ENCODE measurements at regions not wholly inside any gene's neighbourhood (a gene's known extent, or its start where the extent isn't known, plus 50 kb on each side); places are given as distances from the start of the nearest gene placed in this dataset.

GRCh38 chr5:121725450-121725849 is 126.2 kb upstream of the FTMT start:
- no peak for DNase-seq (ENCODE audit: low spot score in 2 of 2, unreplicated experiment in 2 of 2)
- TF ChIP-seq, protein P1, sequence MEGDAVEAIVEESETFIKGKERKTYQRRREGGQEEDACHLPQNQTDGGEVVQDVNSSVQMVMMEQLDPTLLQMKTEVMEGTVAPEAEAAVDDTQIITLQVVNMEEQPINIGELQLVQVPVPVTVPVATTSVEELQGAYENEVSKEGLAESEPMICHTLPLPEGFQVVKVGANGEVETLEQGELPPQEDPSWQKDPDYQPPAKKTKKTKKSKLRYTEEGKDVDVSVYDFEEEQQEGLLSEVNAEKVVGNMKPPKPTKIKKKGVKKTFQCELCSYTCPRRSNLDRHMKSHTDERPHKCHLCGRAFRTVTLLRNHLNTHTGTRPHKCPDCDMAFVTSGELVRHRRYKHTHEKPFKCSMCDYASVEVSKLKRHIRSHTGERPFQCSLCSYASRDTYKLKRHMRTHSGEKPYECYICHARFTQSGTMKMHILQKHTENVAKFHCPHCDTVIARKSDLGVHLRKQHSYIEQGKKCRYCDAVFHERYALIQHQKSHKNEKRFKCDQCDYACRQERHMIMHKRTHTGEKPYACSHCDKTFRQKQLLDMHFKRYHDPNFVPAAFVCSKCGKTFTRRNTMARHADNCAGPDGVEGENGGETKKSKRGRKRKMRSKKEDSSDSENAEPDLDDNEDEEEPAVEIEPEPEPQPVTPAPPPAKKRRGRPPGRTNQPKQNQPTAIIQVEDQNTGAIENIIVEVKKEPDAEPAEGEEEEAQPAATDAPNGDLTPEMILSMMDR (IDR thresholded peaks at IDR 0.05; ENCODE audit: unreplicated experiment), result no peak
- peak overlapping the region; percentile 58 for H3K27ac Mint-ChIP-seq

DNA sequence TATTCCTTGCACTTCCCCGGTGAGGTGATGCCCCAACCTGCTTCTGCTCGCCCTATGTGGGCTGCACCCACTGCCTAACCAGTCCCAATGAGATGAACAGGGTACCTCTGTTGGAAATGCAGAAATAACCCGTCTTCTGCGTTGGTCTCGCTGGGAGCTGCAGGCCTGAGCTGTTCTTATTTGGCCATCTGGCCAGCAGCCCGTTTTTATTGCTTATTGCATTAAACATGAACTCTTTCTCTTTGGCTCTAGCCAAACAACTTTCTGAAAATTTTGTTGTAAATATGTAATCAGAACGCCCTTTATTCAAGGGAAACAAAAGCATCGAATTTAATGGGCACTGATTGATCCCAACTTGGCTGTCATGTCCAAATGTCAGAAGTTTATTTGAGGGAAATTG is 124.7 kb upstream of the FTMT start:
- TF ChIP-seq, protein P1 (IDR thresholded peaks at IDR 0.05; ENCODE audit: unreplicated experiment), result no peak

More at GRCh38 chr5:121725450-121725849, 126.2 kb upstream of the FTMT start:
- Mint-ChIP-seq H3K9me3 (peaks cover 34% of the 10 kb centered on the region), H3K27me3 (ENCODE audit: low read depth) (no peaks in the 10 kb centered on the region), H3K36me3 (peaks cover 11% of the 10 kb centered on the region), H3K4me1 (peaks cover 21% of the 10 kb centered on the region), H3K4me3 (no peak overlapping the region)

DNA sequence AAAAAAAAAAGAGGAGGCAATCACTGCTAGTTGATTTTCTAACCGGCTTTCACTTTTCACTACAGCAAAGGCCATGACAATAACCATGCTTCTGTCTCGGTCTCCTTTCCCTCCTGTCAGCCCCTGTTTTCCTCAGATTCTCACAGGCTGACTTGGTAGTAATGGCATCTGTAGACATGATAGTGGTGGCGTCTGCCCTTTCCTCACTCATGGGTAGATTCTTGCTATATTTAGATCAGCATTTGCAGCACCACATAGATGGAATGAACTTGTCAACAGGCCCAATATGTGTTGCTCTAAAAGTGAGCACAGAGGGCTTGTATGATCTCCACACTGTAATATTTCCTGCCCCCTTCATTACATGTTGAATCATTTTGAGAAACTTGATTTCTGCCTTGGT is 120.3 kb upstream of the FTMT start:
- Mint-ChIP-seq H3K4me1 (peaks cover 11% of the 10 kb centered on the region), H3K9me3 (no peaks in the 10 kb centered on the region), H3K27me3 (ENCODE audit: low read depth) (no peaks in the 10 kb centered on the region), H3K4me3 (no peak overlapping the region), H3K27ac (no peak overlapping the region), H3K36me3 (no peaks in the 10 kb centered on the region)
- TF ChIP-seq, protein P1 (IDR thresholded peaks at IDR 0.05; ENCODE audit: unreplicated experiment), result no peak
- DNase-seq (ENCODE audit: low spot score in 2 of 2, unreplicated experiment in 2 of 2), result no peak

More for the DNA sequence above, 124.7 kb upstream of the FTMT start:
- H3K9me3 Mint-ChIP-seq, result peaks cover 20% of the 10 kb centered on the region
- H3K36me3 Mint-ChIP-seq, result peaks cover 3% of the 10 kb centered on the region
- no peak overlapping the region for H3K27ac Mint-ChIP-seq
- DNase-seq (ENCODE audit: low spot score in 2 of 2, unreplicated experiment in 2 of 2), result no peak
- H3K4me1 Mint-ChIP-seq, result peaks cover 21% of the 10 kb centered on the region
- no peaks in the 10 kb centered on the region for H3K27me3 Mint-ChIP-seq (ENCODE audit: low read depth)
- H3K4me3 Mint-ChIP-seq, result no peak overlapping the region

DNA sequence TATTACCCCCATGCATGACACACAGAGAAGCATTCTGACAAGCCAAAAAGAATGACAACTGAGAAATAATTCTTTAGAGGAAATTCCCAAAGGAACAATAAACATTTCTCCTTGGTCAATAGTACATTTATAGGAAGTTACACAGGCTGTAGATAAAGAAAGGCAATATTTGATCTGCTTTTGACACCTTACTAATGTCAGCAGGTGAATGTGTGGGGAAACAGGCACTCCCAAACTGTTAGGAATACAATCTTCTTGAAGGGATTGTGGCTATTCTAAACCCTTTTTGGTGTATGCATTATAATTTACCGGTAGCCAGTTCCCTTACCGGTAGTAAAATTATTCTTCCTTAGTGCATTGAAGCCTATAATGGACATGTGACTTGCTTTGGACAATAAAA is 116.1 kb upstream of the FTMT start:
- Mint-ChIP-seq H3K4me3 (no peak overlapping the region), H3K27ac (no peak overlapping the region), H3K36me3 (no peaks in the 10 kb centered on the region), H3K27me3 (ENCODE audit: low read depth) (no peaks in the 10 kb centered on the region), H3K9me3 (peaks cover 15% of the 10 kb centered on the region), H3K4me1 (no peaks in the 10 kb centered on the region)
- no peak for DNase-seq (ENCODE audit: low spot score in 2 of 2, unreplicated experiment in 2 of 2)
- TF ChIP-seq, protein P1 (IDR thresholded peaks at IDR 0.05; ENCODE audit: unreplicated experiment), result no peak

DNA sequence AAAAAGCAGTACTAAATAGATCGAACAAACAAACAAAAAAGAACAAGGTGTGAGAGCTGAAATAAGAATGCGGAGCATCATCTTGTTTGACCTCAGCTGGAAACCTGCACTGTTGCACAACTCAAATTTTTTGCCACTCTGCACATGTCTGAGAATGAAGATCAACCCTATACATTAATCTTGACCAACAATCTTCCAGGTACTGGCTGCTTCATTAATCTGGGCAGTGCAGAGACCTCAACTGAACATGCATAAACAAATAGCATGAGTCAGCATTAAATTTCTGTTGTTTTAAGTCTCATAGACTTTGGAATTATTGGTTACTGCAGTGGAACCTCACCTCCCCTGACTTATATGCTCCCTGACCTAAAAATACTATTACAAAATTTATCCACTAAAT is 114.6 kb upstream of the FTMT start:
- Mint-ChIP-seq H3K4me1 (no peaks in the 10 kb centered on the region), H3K27me3 (ENCODE audit: low read depth) (no peaks in the 10 kb centered on the region), H3K4me3 (no peak overlapping the region), H3K27ac (no peak overlapping the region), H3K36me3 (no peaks in the 10 kb centered on the region), H3K9me3 (peaks cover 21% of the 10 kb centered on the region)
- DNase-seq (ENCODE audit: low spot score in 2 of 2, unreplicated experiment in 2 of 2), result no peak
- TF ChIP-seq, protein P1 (IDR thresholded peaks at IDR 0.05; ENCODE audit: unreplicated experiment), result no peak

DNA sequence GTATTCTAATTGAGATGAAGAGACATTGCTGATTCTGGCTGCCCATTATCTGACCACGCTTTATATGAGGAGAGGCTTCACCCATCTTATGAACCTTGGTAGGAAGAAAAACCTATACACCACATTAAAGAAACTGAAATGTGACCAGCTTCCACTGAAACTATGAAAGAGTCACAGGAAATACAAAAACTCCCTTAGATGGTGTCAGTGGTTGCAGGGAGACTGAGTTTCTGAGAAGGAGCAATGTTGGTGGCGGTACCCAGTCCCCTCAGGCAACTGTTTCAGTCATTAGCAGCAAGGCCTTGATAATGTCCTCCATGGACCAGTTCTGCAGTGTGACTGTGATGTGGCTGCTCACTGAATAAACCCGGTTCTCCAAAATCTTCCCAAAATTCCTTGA is 110.5 kb upstream of the FTMT start:
- H3K27ac Mint-ChIP-seq, result no peak overlapping the region
- H3K4me3 Mint-ChIP-seq, result no peak overlapping the region
- no peak for DNase-seq (ENCODE audit: low spot score in 2 of 2, unreplicated experiment in 2 of 2)
- no peaks in the 10 kb centered on the region for H3K27me3 Mint-ChIP-seq (ENCODE audit: low read depth)
- no peaks in the 10 kb centered on the region for H3K36me3 Mint-ChIP-seq
- TF ChIP-seq, protein P1 (IDR thresholded peaks at IDR 0.05; ENCODE audit: unreplicated experiment), result no peak
- no peaks in the 10 kb centered on the region for H3K4me1 Mint-ChIP-seq
- peaks cover 21% of the 10 kb centered on the region for H3K9me3 Mint-ChIP-seq

Measured in mesothelial cell of epicardium (in vitro differentiated cells).